PC-9 (cell line): ENCODE measurements at regions not wholly inside any gene's neighbourhood (a gene's known extent, or its start where the extent isn't known, plus 50 kb on each side); places are given as distances from the start of the nearest gene placed in this dataset.

Source experiments
- CTCF ChIP-seq: fragments of 200-600 bp; sonication (generic); conservative IDR thresholded peaks from 2 replicates; pipeline ENCODE4 v1.6.1; 2017; ENCODE audit warnings: mixed run types, antibody characterized with exemption, mild to moderate bottlenecking, moderate library complexity
- EZH2 ChIP-seq: fragments of 200-600 bp; sonication (generic); IDR thresholded peaks from 2 replicates; pipeline ENCODE4 v1.8.0; 2017; ENCODE audit warnings: antibody characterized with exemption, low read depth

- TF ChIP-seq CTCF, result no peak
- TF ChIP-seq EZH2, result no peak
Measured at GRCh38 chrX:13372203-13372980, 52.5 kb upstream of the ATXN3L start.
